Endothelial cell of umbilical vein (primary cell): ENCODE measurements at regions not wholly inside any gene's neighbourhood (a gene's known extent, or its start where the extent isn't known, plus 50 kb on each side); places are given as distances from the start of the nearest gene placed in this dataset.

Experiments used
- BruUV-seq: library from RNA; stranded (reverse); fragments of 400-500 nt; replicated peaks from 2 replicates; lab custom pipeline; 2021; lab: Mats Ljungman, UMichigan
- CTCF ChIA-PET: fragments of 300-600, 350-600 bp; sonication (Branson Sonifier 250); formaldehyde crosslinking; loops from one replicate; lab custom pipeline; 2021; ENCODE audit warnings: antibody characterized with exemption, inconsistent platforms; lab: Charles Lee
- POLR2A ChIA-PET: fragments of 300-600, 350-600 bp; sonication (Branson Sonifier 250); formaldehyde crosslinking; loops from one replicate; lab custom pipeline; 2021; ENCODE audit warnings: antibody characterized with exemption, inconsistent platforms; lab: Charles Lee
- DNase-seq: peaks from one replicate; pipeline ENCODE4 v3.0.0-alpha.2; 2011; ENCODE audit warnings: low read depth, low spot score
- FAIRE-seq: peaks from 2 replicates; lab custom pipeline; 2011; peaks lifted over from hg19 to GRCh38; lab: Jason Lieb, UNC
- H2AFZ ChIP-seq: 2 replicates; pipeline ENCODE4 v1.6.0; 2012; ENCODE audit warnings: low read depth, low read length, control low read depth, inconsistent platforms
- H3K27ac ChIP-seq: 2 replicates; pipeline ENCODE4 v1.5.1; 2011; ENCODE audit warnings: low read depth, mild to moderate bottlenecking, control low read depth, low read length, moderate library complexity; ENCODE audit not compliant: insufficient read depth
- H3K27me3 ChIP-seq, 2 experiments: 2 replicates each; pipeline versions ENCODE4 v1.6.0 to v1.6.1; 2011; ENCODE audit warnings: low read length in 2 of 2, mixed read lengths in 1 of 2; ENCODE audit not compliant: control insufficient read depth in 2 of 2, insufficient read depth in 2 of 2
- H3K36me3 ChIP-seq, 2 experiments: 2 replicates in 1 of 2; 3 replicates in 1 of 2; pipeline ENCODE4 v1.5.1; 2011; ENCODE audit warnings: low read length in 2 of 2, mild to moderate bottlenecking in 1 of 2, moderate library complexity in 1 of 2; ENCODE audit not compliant: control insufficient read depth in 2 of 2, insufficient read depth in 2 of 2; ENCODE audit errors: extremely low read depth in 1 of 2
- H3K4me1 ChIP-seq: 3 replicates; pipeline ENCODE4 v1.5.1; 2011; ENCODE audit warnings: mild to moderate bottlenecking, low read length; ENCODE audit not compliant: control insufficient read depth, insufficient read depth; ENCODE audit errors: extremely low read depth
- H3K4me2 ChIP-seq: 2 replicates; pipeline ENCODE4 v1.6.1; 2011; ENCODE audit warnings: low read length, control low read depth, mixed read lengths; ENCODE audit not compliant: insufficient read depth
- H3K4me3 ChIP-seq, 3 experiments: fragments of 200-600 bp in 1 of 3; sonication (generic), shearing (Covaris generic) in 1 of 3; replicated peaks in 1 of 3; 2 replicates each; pipeline ENCODE4 v1.5.1; 2011 to 2016; ENCODE audit warnings: control low read depth in 3 of 3, low read length in 3 of 3, mild to moderate bottlenecking in 2 of 3, inconsistent platforms in 1 of 3, low read depth in 1 of 3, moderate library complexity in 1 of 3; ENCODE audit not compliant: insufficient read depth in 1 of 3
- H3K79me2 ChIP-seq: 2 replicates; pipeline ENCODE4 v1.6.0; 2012; ENCODE audit warnings: low read length, inconsistent platforms; ENCODE audit not compliant: control insufficient read depth, insufficient read depth
- H3K9ac ChIP-seq: replicated peaks from 2 replicates; pipeline ENCODE3; 2011; ENCODE audit warnings: low read length, control low read depth; ENCODE audit not compliant: insufficient read depth; ENCODE audit errors: extremely low read depth
- H3K9me1 ChIP-seq: replicated peaks from 3 replicates; pipeline ENCODE4 v1.6.0; 2011; ENCODE audit warnings: mild to moderate bottlenecking, low read length; ENCODE audit not compliant: control insufficient read depth, insufficient read depth; ENCODE audit errors: extremely low read depth
- H3K9me3 ChIP-seq: replicated peaks from 2 replicates; pipeline ENCODE4 v1.5.1; 2012; ENCODE audit warnings: low read length, inconsistent platforms; ENCODE audit not compliant: control insufficient read depth, insufficient read depth
- H4K20me1 ChIP-seq: replicated peaks from 2 replicates; pipeline ENCODE3; 2011; ENCODE audit warnings: mild to moderate bottlenecking, low read length; ENCODE audit not compliant: control insufficient read depth, insufficient read depth; ENCODE audit errors: extremely low read depth
- CTCF ChIP-seq, 2 donors: IDR thresholded peaks; 1 replicate in 1 of 2; 2 replicates in 1 of 2; pipeline ENCODE4 v1.5.1; 2011; ENCODE audit warnings: low read length in 2 of 2, mild to moderate bottlenecking in 2 of 2, moderate library complexity in 2 of 2, control low read depth in 1 of 2, inconsistent platforms in 1 of 2, low read depth in 1 of 2; ENCODE audit not compliant: insufficient read depth in 1 of 2; ENCODE audit errors: extremely low read depth in 1 of 2
- EZH2 ChIP-seq: IDR thresholded peaks from 2 replicates; pipeline ENCODE4 v1.6.1; 2012; ENCODE audit warnings: borderline replicate concordance, low read depth, mild to moderate bottlenecking, moderate library complexity, low read length, inconsistent platforms; ENCODE audit not compliant: severe bottlenecking
- FOS ChIP-seq: IDR thresholded peaks from 2 replicates; pipeline ENCODE4 v1.6.1; 2011; ENCODE audit warnings: mild to moderate bottlenecking, low read length, moderate library complexity, borderline replicate concordance; ENCODE audit not compliant: insufficient read depth
- GATA2 ChIP-seq: IDR thresholded peaks from 2 replicates; pipeline ENCODE4 v1.7.0; 2011; ENCODE audit warnings: low read depth, mild to moderate bottlenecking, moderate library complexity, mixed read lengths, low read length; ENCODE audit not compliant: insufficient read length, insufficient read depth
- JUN ChIP-seq: IDR thresholded peaks from 2 replicates; pipeline ENCODE4 v1.6.1; 2011; ENCODE audit warnings: borderline replicate concordance, low read depth; ENCODE audit not compliant: insufficient read length, insufficient read depth
- MAX ChIP-seq: IDR thresholded peaks from 2 replicates; pipeline ENCODE4 v1.6.1; 2011; ENCODE audit not compliant: insufficient read depth, insufficient read length
- MYC ChIP-seq: IDR thresholded peaks from one replicate; pipeline ENCODE4 v1.6.1; 2011; ENCODE audit warnings: mild to moderate bottlenecking, low read depth, low read length
- POLR2A ChIP-seq: IDR thresholded peaks from 2 replicates; pipeline ENCODE4 v1.6.1; 2012; ENCODE audit warnings: low read depth, mild to moderate bottlenecking, control low read depth, low read length
- POLR2AphosphoS5 ChIP-seq: IDR thresholded peaks from 2 replicates; pipeline ENCODE4 v1.6.1; 2012; ENCODE audit warnings: low read depth, mild to moderate bottlenecking, control low read depth, low read length, moderate library complexity; ENCODE audit not compliant: insufficient read depth
- dilution Hi-C: fragments of 300-500 bp; cut with MboI; formaldehyde crosslinking; loops from one replicate; pipeline ENCODE4 v1.15.0; 2019; ENCODE audit warnings: low sequenced_read_pairs; ENCODE audit not compliant: extremely low pct_ligation_motif_present
- intact Hi-C: fragments of 100-400 bp; cut with micrococcal nuclease; formaldehyde crosslinking; loops from one replicate; pipeline ENCODE4 v1.10.0; 2022

GRCh38 chr4:162422312-162422711 lies 258.5 kb upstream of the FSTL5 start:
- Histone ChIP-seq H3K4me2 (no peak overlapping the region), H4K20me1 (no peaks in the 10 kb centered on the region), H2AFZ (no peak overlapping the region), H3K27me3 (no peaks in the 10 kb centered on the region), H3K9me3 (no peaks in the 10 kb centered on the region), H3K4me3 (no peak overlapping the region), H3K27ac (no peak overlapping the region), H3K9me1 (no peaks in the 10 kb centered on the region), H3K79me2 (no peaks in the 10 kb centered on the region), H3K4me1 (no peaks in the 10 kb centered on the region), H3K9ac (no peak overlapping the region), H3K36me3 (no peaks in the 10 kb centered on the region)
- no TSS peak for BruUV-seq
- intact Hi-C loops, result no loop called here
- dilution Hi-C loops, result no loop called here
- FAIRE-seq, result no peak
- POLR2A ChIA-PET, result no interaction called here
- TF ChIP-seq POLR2A, result no peak
- TF ChIP-seq CTCF (IDR thresholded peaks at IDR 0.05; ENCODE audit: extremely low read depth in 1 of 2, insufficient read depth in 1 of 2, low read depth in 1 of 2, low read length in 2 of 2), result no peak
- no peak for TF ChIP-seq POLR2AphosphoS5
- TF ChIP-seq GATA2, result no peak
- TF ChIP-seq MAX, result no peak
- no peak for TF ChIP-seq MYC
- no peak for TF ChIP-seq JUN
- TF ChIP-seq FOS, result no peak
- TF ChIP-seq EZH2, result no peak
- CTCF ChIA-PET, result no interaction called here
- no peak for DNase-seq
